NCI-H69 (cell line): ENCODE measurements at regions not wholly inside any gene's neighbourhood (a gene's known extent, or its start where the extent isn't known, plus 50 kb on each side); places are given as distances from the start of the nearest gene placed in this dataset.

Experiments
- DNase-seq: peaks from one replicate; lab custom pipeline; 2025; lab: John Stamatoyannopoulos, UW

GRCh38 chr6:163695414-163695864, 280.9 kb downstream of the QKI start:
- no peak for DNase-seq

- no peak for DNase-seq
Observed at GRCh38 chr6:163694988-163695398, 280.5 kb downstream of the QKI start.

GRCh38 chr6:163694072-163694471, 279.6 kb downstream of the QKI start:
- no peak for DNase-seq

- DNase-seq, result no peak
Observed at GRCh38 chr6:163691049-163691448, 276.5 kb downstream of the QKI start.

GRCh38 chr6:163688739-163689362, 274.3 kb downstream of the QKI start:
- no peak for DNase-seq

- no peak for DNase-seq
Observed at GRCh38 chr6:163687075-163687474, 272.6 kb downstream of the QKI start.

- no peak for DNase-seq
Observed at GRCh38 chr6:163686301-163686700, 271.8 kb downstream of the QKI start.

GRCh38 chr6:163683105-163683622, 268.6 kb downstream of the QKI start:
- no peak for DNase-seq

GRCh38 chr6:163679753-163680152, 265.2 kb downstream of the QKI start:
- DNase-seq, result no peak

GRCh38 chr6:163679012-163679660, 264.6 kb downstream of the QKI start:
- no peak for DNase-seq

GRCh38 chr6:163675611-163676010, 261.1 kb downstream of the QKI start:
- no peak for DNase-seq

GRCh38 chr6:163672710-163673109, 258.2 kb downstream of the QKI start:
- no peak for DNase-seq

GRCh38 chr6:163671791-163672190, 257.3 kb downstream of the QKI start:
- no peak for DNase-seq

GRCh38 chr6:163671355-163671754, 256.8 kb downstream of the QKI start:
- no peak for DNase-seq

- peak; percentile 86 for DNase-seq
Observed at GRCh38 chr6:163670336-163670735, 255.8 kb downstream of the QKI start.

- DNase-seq, result no peak
Observed at GRCh38 chr6:163668061-163668426, 253.5 kb downstream of the QKI start.

- peak; percentile 58 for DNase-seq
Observed at GRCh38 chr6:163667372-163668060, 253.0 kb downstream of the QKI start.

GRCh38 chr6:163665464-163665863, 250.9 kb downstream of the QKI start:
- DNase-seq, result no peak

GRCh38 chr6:163663575-163663974, 249.1 kb downstream of the QKI start:
- DNase-seq, result no peak

- no peak for DNase-seq
Observed at GRCh38 chr6:163662604-163663225, 248.2 kb downstream of the QKI start.

- DNase-seq, result peak; percentile 52
Observed at GRCh38 chr6:163661272-163661671, 246.8 kb downstream of the QKI start.

GRCh38 chr6:163659803-163660202, 245.3 kb downstream of the QKI start:
- DNase-seq, result no peak
